ENCODE measurements at regions not wholly inside any gene's neighbourhood (a gene's known extent, or its start where the extent isn't known, plus 50 kb on each side); places are given as distances from the start of the nearest gene placed in this dataset.

DNA sequence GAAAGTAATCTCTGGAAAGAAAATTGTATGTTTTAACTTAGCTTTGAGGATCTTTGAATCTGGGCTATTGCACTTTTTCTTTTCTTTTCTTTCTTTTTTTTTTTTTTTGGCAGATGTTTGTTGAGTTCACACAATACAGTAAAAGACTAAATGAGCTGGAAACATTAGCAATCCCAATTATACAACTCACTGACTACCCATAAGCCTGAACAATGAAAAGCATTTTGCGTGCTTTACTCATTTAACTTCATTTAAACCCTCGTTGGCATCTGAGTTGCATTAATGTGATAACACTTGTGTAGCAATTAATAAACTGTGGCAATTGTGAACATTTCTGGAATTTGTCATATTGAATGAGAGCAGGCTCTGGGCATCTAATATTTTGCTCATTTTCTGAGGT, 269.4 kb upstream of the RBMS3 start:
- no peak for TF ChIP-seq EGR1 (IDR thresholded peaks at IDR 0.05)
- TF ChIP-seq, protein P1, sequence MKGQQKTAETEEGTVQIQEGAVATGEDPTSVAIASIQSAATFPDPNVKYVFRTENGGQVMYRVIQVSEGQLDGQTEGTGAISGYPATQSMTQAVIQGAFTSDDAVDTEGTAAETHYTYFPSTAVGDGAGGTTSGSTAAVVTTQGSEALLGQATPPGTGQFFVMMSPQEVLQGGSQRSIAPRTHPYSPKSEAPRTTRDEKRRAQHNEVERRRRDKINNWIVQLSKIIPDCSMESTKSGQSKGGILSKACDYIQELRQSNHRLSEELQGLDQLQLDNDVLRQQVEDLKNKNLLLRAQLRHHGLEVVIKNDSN (IDR thresholded peaks at IDR 0.05), result no peak
- no peak for TF ChIP-seq FOXM1 (IDR thresholded peaks at IDR 0.05; ENCODE audit: borderline replicate concordance, low read depth)
- TF ChIP-seq ZBTB7A (IDR thresholded peaks at IDR 0.05; ENCODE audit: low read depth), result no peak

- TF ChIP-seq TEAD4 (IDR thresholded peaks at IDR 0.05) (no peak), EGR1 (IDR thresholded peaks at IDR 0.05) (no peak), TCF12 (IDR thresholded peaks at IDR 0.05; ENCODE audit: low read depth) (no peak), CREB1 (IDR thresholded peaks at IDR 0.05; ENCODE audit: low read depth) (no peak), NFIC (IDR thresholded peaks at IDR 0.05) (no peak), MAX (IDR thresholded peaks at IDR 0.05) (no peak), RAD21 (IDR thresholded peaks at IDR 0.05; ENCODE audit: low read depth) (no peak)
Observed at GRCh38 chr3:29011966-29012365, 268.9 kb upstream of the RBMS3 start.

DNA sequence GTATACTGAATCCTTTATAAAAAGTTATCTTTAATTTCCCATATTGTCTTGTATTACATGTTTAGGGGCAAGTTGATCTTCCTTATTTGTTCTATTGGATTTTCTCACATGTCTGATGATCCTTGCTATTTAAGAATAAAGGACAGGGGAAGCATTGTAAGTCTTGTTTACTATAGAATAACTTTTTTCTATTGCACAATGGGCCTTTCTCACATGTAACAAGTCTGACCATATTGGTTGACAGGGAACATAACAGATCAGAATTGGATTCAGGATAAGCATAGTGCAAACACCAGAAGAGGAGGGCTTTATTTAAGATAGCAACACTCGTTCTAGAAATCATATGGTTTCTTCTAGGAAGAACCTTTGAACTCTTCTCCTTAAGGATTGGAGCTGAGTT, 257.9 kb upstream of the RBMS3 start:
- TF ChIP-seq MAX (IDR thresholded peaks at IDR 0.05) (no peak), ZBTB7A (IDR thresholded peaks at IDR 0.05; ENCODE audit: low read depth) (no peak), EGR1 (IDR thresholded peaks at IDR 0.05) (no peak), YY1 (IDR thresholded peaks at IDR 0.05; ENCODE audit: low read depth) (no peak), FOXM1 (IDR thresholded peaks at IDR 0.05; ENCODE audit: borderline replicate concordance, low read depth) (no peak), CEBPB (IDR thresholded peaks at IDR 0.05) (no peak), CREB1 (IDR thresholded peaks at IDR 0.05; ENCODE audit: low read depth) (no peak), TAF1 (IDR thresholded peaks at IDR 0.05; ENCODE audit: low read depth) (no peak), RAD21 (IDR thresholded peaks at IDR 0.05; ENCODE audit: low read depth) (no peak)

- no peak for TF ChIP-seq REST (IDR thresholded peaks at IDR 0.05; ENCODE audit: low read depth)
- TF ChIP-seq MAX (IDR thresholded peaks at IDR 0.05), result no peak
Observed at GRCh38 chr3:29026286-29026685, 254.6 kb upstream of the RBMS3 start.

DNA sequence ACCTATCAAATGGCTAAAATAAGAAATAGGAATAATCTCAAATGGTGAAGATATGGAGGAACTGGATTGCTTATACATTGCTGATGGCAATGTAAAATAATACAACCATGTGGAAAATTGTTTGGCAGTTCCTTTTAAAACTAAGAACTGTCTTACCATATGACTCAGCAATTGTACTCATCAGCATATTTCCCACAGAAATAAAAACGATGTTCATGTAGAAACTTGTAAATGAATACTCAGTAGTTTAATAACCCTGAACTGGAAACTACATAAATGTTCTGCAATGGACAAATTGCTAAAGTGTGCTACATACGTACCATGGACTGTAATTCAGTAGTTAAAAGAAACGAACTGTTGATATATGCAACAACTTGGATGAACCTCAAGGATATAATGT, 253.9 kb upstream of the RBMS3 start:
- TF ChIP-seq CEBPB (IDR thresholded peaks at IDR 0.05), result no peak
- TF ChIP-seq FOXM1 (IDR thresholded peaks at IDR 0.05; ENCODE audit: borderline replicate concordance, low read depth), result no peak
- TF ChIP-seq, protein P1 (IDR thresholded peaks at IDR 0.05), result no peak
- TF ChIP-seq EP300 (IDR thresholded peaks at IDR 0.05; ENCODE audit: borderline replicate concordance), result no peak
- TF ChIP-seq MAX (IDR thresholded peaks at IDR 0.05), result no peak
- TF ChIP-seq REST (IDR thresholded peaks at IDR 0.05; ENCODE audit: low read depth), result no peak
- no peak for TF ChIP-seq EGR1 (IDR thresholded peaks at IDR 0.05)
- no peak for TF ChIP-seq TEAD4 (IDR thresholded peaks at IDR 0.05)
- TF ChIP-seq TAF1 (IDR thresholded peaks at IDR 0.05; ENCODE audit: low read depth), result no peak

GRCh38 chr3:29033511-29033910, 247.4 kb upstream of the RBMS3 start:
- no peak for TF ChIP-seq TCF12 (IDR thresholded peaks at IDR 0.05; ENCODE audit: low read depth)
- no peak for TF ChIP-seq CREB1 (IDR thresholded peaks at IDR 0.05; ENCODE audit: low read depth)
- TF ChIP-seq REST (IDR thresholded peaks at IDR 0.05; ENCODE audit: low read depth), result no peak
- TF ChIP-seq FOXM1 (IDR thresholded peaks at IDR 0.05; ENCODE audit: borderline replicate concordance, low read depth), result no peak
- no peak for TF ChIP-seq NFIC (IDR thresholded peaks at IDR 0.05)
- no peak for TF ChIP-seq CEBPB (IDR thresholded peaks at IDR 0.05)
- no peak for TF ChIP-seq EGR1 (IDR thresholded peaks at IDR 0.05)
- TF ChIP-seq MAX (IDR thresholded peaks at IDR 0.05), result no peak
